ENCODE measurements at regions not wholly inside any gene's neighbourhood (a gene's known extent, or its start where the extent isn't known, plus 50 kb on each side); places are given as distances from the start of the nearest gene placed in this dataset.

DNA sequence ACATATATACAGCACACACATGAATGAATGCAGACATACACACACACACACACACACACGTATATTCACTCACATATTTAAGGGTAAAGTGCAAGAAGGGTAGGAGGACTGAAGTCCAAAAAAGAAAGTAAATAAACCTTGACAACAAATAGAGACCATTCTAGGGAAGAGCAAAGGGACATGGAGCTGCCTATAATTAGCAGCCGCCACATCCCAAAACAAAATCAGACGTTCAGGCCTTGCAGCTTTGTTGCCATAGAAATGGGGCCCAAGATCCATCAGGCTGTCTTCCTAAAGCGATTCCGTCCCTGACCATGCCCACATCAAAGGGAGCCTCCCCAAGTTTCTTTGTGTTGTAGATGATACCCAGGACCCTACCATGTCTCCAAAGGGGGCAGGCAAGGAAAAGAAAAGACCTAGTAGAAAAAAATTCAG lies 703.5 kb upstream of the TBX3 start:
- DNase-seq (ENCODE audit: low read depth, low spot score) (no peak), FAIRE-seq (no peak)
- Histone ChIP-seq H3K9me3 (replicated peaks; ENCODE audit: control insufficient read depth, insufficient read depth, low read length) (no peaks in the 10 kb centered on the region), H3K27ac (ENCODE audit: insufficient read depth, low read depth, low read length) (no peak overlapping the region), H2AFZ (ENCODE audit: low read depth, low read length) (no peak overlapping the region), H3K4me2 (ENCODE audit: insufficient read depth, low read length) (no peak overlapping the region), H3K4me3 (replicated peaks in 1 of 3; ENCODE audit: insufficient read depth in 1 of 3, low read depth in 1 of 3, low read length in 3 of 3) (no peak overlapping the region), H4K20me1 (replicated peaks; ENCODE audit: control insufficient read depth, extremely low read depth, insufficient read depth, low read length) (no peaks in the 10 kb centered on the region), H3K9ac (replicated peaks; ENCODE audit: extremely low read depth, insufficient read depth, low read length) (no peak overlapping the region), H3K36me3 (ENCODE audit: control insufficient read depth in 2 of 2, extremely low read depth in 1 of 2, insufficient read depth in 2 of 2, low read length in 2 of 2) (no peaks in the 10 kb centered on the region), H3K27me3 (ENCODE audit: control insufficient read depth in 2 of 2, insufficient read depth in 2 of 2, low read length in 2 of 2) (no peaks in the 10 kb centered on the region), H3K9me1 (replicated peaks; ENCODE audit: control insufficient read depth, extremely low read depth, insufficient read depth, low read length) (no peaks in the 10 kb centered on the region), H3K4me1 (ENCODE audit: control insufficient read depth, extremely low read depth, insufficient read depth, low read length) (no peaks in the 10 kb centered on the region), H3K79me2 (ENCODE audit: control insufficient read depth, insufficient read depth, low read length) (no peaks in the 10 kb centered on the region)
- ChIA-PET CTCF (no interaction called here), POLR2A (no interaction called here)
- BruUV-seq (replicated peaks) = no TSS peak
- intact Hi-C loops (cut with micrococcal nuclease) (no loop called here), dilution Hi-C loops (cut with MboI; ENCODE audit: extremely low pct_ligation_motif_present, low sequenced_read_pairs) (no loop called here)
- TF ChIP-seq FOS (IDR thresholded peaks at IDR 0.05; ENCODE audit: borderline replicate concordance, insufficient read depth, low read length) (no peak), GATA2 (IDR thresholded peaks at IDR 0.05; ENCODE audit: insufficient read depth, insufficient read length, low read depth, low read length) (no peak), POLR2A (IDR thresholded peaks at IDR 0.05; ENCODE audit: low read depth, low read length) (no peak), EZH2 (IDR thresholded peaks at IDR 0.05; ENCODE audit: borderline replicate concordance, low read depth, low read length, severe bottlenecking) (no peak), POLR2AphosphoS5 (IDR thresholded peaks at IDR 0.05; ENCODE audit: insufficient read depth, low read depth, low read length) (no peak)
- TF ChIP-seq, protein P1, sequence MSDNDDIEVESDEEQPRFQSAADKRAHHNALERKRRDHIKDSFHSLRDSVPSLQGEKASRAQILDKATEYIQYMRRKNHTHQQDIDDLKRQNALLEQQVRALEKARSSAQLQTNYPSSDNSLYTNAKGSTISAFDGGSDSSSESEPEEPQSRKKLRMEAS (IDR thresholded peaks at IDR 0.05; ENCODE audit: insufficient read depth, insufficient read length) = no peak
- TF ChIP-seq, protein P2, sequence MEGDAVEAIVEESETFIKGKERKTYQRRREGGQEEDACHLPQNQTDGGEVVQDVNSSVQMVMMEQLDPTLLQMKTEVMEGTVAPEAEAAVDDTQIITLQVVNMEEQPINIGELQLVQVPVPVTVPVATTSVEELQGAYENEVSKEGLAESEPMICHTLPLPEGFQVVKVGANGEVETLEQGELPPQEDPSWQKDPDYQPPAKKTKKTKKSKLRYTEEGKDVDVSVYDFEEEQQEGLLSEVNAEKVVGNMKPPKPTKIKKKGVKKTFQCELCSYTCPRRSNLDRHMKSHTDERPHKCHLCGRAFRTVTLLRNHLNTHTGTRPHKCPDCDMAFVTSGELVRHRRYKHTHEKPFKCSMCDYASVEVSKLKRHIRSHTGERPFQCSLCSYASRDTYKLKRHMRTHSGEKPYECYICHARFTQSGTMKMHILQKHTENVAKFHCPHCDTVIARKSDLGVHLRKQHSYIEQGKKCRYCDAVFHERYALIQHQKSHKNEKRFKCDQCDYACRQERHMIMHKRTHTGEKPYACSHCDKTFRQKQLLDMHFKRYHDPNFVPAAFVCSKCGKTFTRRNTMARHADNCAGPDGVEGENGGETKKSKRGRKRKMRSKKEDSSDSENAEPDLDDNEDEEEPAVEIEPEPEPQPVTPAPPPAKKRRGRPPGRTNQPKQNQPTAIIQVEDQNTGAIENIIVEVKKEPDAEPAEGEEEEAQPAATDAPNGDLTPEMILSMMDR (IDR thresholded peaks at IDR 0.05; ENCODE audit: extremely low read depth in 1 of 2, insufficient read depth in 1 of 2, low read depth in 1 of 2, low read length in 2 of 2) = no peak

Data from endothelial cell of umbilical vein (primary cell).